Muscle layer of duodenum (tissue), 2 donors: ENCODE measurements at regions not wholly inside any gene's neighbourhood (a gene's known extent, or its start where the extent isn't known, plus 50 kb on each side); places are given as distances from the start of the nearest gene placed in this dataset.
"Not testable (repeated sequence)": the region's sequence is repeated elsewhere in the genome, so short reads cannot be mapped to it uniquely, and the experiment has no call there.

Experiments
- H3K27ac ChIP-seq: one replicate; pipeline ENCODE4 v1.7.0; 2013; ENCODE audit warnings: mild to moderate bottlenecking, low read length
- H3K27me3 ChIP-seq: one replicate; pipeline ENCODE4 v1.7.0; 2013; ENCODE audit warnings: low read depth, mild to moderate bottlenecking, control low read depth, low read length
- H3K36me3 ChIP-seq, 2 donors: one replicate each; pipeline ENCODE4 v1.7.0; 2013; ENCODE audit warnings: low read length in 2 of 2, control low read depth in 1 of 2, mild to moderate bottlenecking in 1 of 2; ENCODE audit not compliant: insufficient read depth in 2 of 2, control insufficient read depth in 1 of 2
- H3K4me1 ChIP-seq, 2 donors: one replicate each; pipeline ENCODE4 v1.7.0; 2013; ENCODE audit warnings: low read length in 2 of 2, mild to moderate bottlenecking in 2 of 2, control low read depth in 1 of 2, moderate library complexity in 1 of 2; ENCODE audit not compliant: insufficient read depth in 2 of 2, control insufficient read depth in 1 of 2
- H3K4me3 ChIP-seq, 2 donors: one replicate each; pipeline ENCODE4 v1.7.0; 2013; ENCODE audit warnings: low read length in 2 of 2, low read depth in 1 of 2, mild to moderate bottlenecking in 1 of 2
- H3K9me3 ChIP-seq, 2 donors: one replicate each; pipeline ENCODE4 v1.7.0; 2013; ENCODE audit warnings: low read length in 2 of 2, control low read depth in 1 of 2, mild to moderate bottlenecking in 1 of 2; ENCODE audit not compliant: control insufficient read depth in 1 of 2
- donor health status: healthy.

GRCh38 chr5:104119529-104119928, 556.9 kb upstream of the NUDT12 start:
- no peaks in the 10 kb centered on the region for H3K4me1 ChIP-seq
- no peaks in the 10 kb centered on the region for H3K27me3 ChIP-seq
- no peaks in the 10 kb centered on the region for H3K9me3 ChIP-seq
- H3K36me3 ChIP-seq, result no peaks in the 10 kb centered on the region
- H3K4me3 ChIP-seq, result no peak overlapping the region
- H3K27ac ChIP-seq, result no peak overlapping the region

GRCh38 chr5:104111632-104112031, 549.0 kb upstream of the NUDT12 start:
- no peaks in the 10 kb centered on the region for H3K27me3 ChIP-seq
- no peak overlapping the region for H3K4me3 ChIP-seq
- no peak overlapping the region for H3K27ac ChIP-seq

DNA sequence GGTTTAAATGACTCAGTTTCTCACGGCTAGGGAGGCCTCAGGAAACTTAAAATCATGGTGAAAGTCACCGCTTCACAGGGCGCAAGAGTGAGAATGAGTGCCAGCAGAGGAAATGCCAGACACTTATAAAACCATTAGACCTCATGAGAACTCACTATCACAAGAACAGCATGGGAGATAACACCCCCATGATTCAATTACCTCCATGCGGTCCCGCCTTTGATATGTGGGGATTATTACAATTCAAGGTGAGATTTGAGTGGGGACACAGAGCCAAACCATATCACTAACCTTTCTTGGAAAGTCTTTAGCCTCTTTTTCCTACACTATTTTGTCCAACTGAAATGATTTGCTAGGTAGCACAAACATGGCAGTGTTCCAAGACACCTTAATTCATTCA, 533.9 kb upstream of the NUDT12 start:
- H3K36me3 ChIP-seq, result no peaks in the 10 kb centered on the region
- no peaks in the 10 kb centered on the region for H3K27me3 ChIP-seq
- H3K4me1 ChIP-seq, result no peaks in the 10 kb centered on the region
- H3K4me3 ChIP-seq, result no peak overlapping the region
- no peak overlapping the region for H3K27ac ChIP-seq
- no peaks in the 10 kb centered on the region for H3K9me3 ChIP-seq

More at GRCh38 chr5:104111632-104112031, 549.0 kb upstream of the NUDT12 start:
- Histone ChIP-seq H3K9me3 (no peaks in the 10 kb centered on the region), H3K36me3 (no peaks in the 10 kb centered on the region), H3K4me1 (no peaks in the 10 kb centered on the region)

GRCh38 chr5:104095527-104095926, 532.9 kb upstream of the NUDT12 start:
- Histone ChIP-seq H3K4me1 (no peaks in the 10 kb centered on the region), H3K27me3 (no peaks in the 10 kb centered on the region), H3K4me3 (no peak overlapping the region), H3K36me3 (no peaks in the 10 kb centered on the region), H3K9me3 (no peaks in the 10 kb centered on the region), H3K27ac (no peak overlapping the region)

- no peaks in the 10 kb centered on the region for H3K27me3 ChIP-seq
- H3K4me1 ChIP-seq, result no peaks in the 10 kb centered on the region
- no peak overlapping the region for H3K4me3 ChIP-seq
- H3K27ac ChIP-seq, result no peak overlapping the region
- H3K9me3 ChIP-seq, result no peaks in the 10 kb centered on the region
- H3K36me3 ChIP-seq, result no peaks in the 10 kb centered on the region
Measured at GRCh38 chr5:104088876-104089778, 526.5 kb upstream of the NUDT12 start.

DNA sequence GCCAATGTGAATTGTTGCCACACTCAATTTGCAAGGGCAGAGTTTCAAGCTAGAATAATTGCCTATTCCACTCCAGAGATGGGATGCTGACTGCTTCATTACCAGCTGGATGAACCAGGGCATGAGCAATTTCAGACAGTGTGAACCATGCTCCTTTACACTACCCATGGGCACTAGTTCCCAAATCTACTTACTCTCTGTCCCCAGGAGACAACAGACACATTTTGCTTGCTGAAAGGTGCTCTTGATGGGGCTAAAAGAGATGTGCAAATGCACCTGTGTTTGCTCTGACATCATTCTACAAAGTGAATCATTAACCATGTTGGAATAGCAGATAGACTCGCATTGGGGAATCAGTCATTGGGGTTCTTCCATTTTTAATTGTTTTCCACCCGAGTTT, 522.3 kb upstream of the NUDT12 start:
- H3K36me3 ChIP-seq, result no peaks in the 10 kb centered on the region
- H3K27ac ChIP-seq, result no peak overlapping the region
- H3K27me3 ChIP-seq, result no peaks in the 10 kb centered on the region
- H3K9me3 ChIP-seq, result no peaks in the 10 kb centered on the region
- no peaks in the 10 kb centered on the region for H3K4me1 ChIP-seq
- H3K4me3 ChIP-seq, result no peak overlapping the region

DNA sequence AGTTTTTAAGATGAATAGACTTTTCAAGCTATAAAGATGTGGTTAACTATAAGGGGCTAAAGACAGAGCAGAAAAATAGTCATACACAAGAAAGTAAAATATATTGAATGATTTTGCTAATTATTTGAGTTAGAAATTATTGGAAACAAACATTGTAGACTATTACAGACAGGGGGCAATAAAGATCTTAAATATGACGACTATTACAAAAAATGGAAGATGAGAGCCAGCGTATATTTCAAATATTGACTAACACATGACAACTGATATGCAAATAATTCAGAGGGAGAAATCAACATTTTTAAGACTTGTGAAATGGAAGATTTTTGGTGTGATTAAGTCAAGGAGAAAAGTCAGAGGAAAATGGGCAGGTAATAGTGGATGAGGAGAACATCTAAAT, 520.2 kb upstream of the NUDT12 start:
- no peak overlapping the region for H3K27ac ChIP-seq

DNA sequence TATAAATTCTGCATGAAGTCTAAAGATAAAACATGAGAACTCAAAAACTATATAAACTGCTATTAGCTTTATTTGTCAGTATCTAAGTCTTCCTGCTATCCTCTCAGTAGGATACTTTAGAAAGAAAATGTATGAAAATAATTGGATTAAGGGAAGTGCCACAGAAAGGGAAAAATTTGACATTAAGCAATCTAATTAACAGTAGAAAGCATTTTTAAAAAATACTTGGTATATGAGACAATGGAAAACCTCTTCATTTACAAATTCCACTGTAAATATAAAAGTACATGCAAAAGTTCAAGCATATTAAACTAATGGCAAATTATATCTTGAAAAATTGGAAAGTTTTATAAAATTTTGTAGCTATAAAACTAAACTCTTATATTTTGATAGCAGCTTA, 518.6 kb upstream of the NUDT12 start:
- Histone ChIP-seq H3K4me3 (no peak overlapping the region), H3K27ac (no peak overlapping the region), H3K27me3 (no peaks in the 10 kb centered on the region)

More for the DNA sequence above, 520.2 kb upstream of the NUDT12 start:
- Histone ChIP-seq H3K4me1 (no peaks in the 10 kb centered on the region), H3K27me3 (no peaks in the 10 kb centered on the region), H3K36me3 (no peaks in the 10 kb centered on the region), H3K4me3 (no peak overlapping the region), H3K9me3 (no peaks in the 10 kb centered on the region)

GRCh38 chr5:104080646-104081175, 518.1 kb upstream of the NUDT12 start:
- Histone ChIP-seq H3K36me3 (no peaks in the 10 kb centered on the region), H3K27me3 (no peaks in the 10 kb centered on the region)

More for the DNA sequence above, 518.6 kb upstream of the NUDT12 start:
- no peaks in the 10 kb centered on the region for H3K36me3 ChIP-seq
- no peaks in the 10 kb centered on the region for H3K9me3 ChIP-seq
- H3K4me1 ChIP-seq, result no peaks in the 10 kb centered on the region

DNA sequence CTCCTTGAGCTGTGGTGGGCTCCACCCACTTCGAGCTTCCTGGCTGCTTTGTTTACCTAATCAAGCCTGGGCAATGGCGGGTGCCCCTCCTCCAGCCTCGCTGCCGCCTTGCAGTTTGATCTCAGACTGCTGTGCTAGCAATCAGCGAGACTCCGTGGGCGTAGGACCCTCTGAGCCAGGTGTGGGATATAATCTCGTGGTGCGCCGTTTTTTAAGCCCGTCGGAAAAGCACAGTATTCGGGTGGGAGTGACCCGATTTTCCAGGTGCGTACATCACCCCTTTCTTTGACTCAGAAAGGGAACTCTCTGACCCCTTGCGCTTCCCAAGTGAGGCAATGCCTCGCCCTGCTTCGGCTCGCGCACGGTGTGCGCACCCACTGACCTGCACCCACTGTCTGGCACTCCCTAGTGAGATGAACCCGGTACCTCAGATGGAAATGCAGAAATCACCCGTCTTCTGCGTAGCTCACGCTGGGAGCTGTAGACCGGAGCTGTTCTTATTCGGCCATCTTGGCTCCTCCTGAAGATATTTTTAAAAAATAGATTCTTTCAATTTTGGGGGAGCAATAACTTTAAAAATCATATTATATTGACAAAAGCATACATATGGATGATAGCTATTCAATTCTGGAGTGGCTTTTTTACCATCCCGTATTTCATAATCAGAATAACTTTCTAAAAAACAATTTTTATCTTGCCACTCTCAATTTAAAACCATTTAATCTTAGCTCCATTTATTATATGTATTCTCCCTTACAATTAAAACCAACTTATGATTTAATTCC, 517.5 kb upstream of the NUDT12 start:
- H3K36me3 ChIP-seq, H3K27me3 ChIP-seq: not testable (repeated sequence)

More at GRCh38 chr5:104080646-104081175, 518.1 kb upstream of the NUDT12 start:
- H3K4me3 ChIP-seq, result no peak overlapping the region
- no peaks in the 10 kb centered on the region for H3K9me3 ChIP-seq
- H3K27ac ChIP-seq, result no peak overlapping the region
- no peaks in the 10 kb centered on the region for H3K4me1 ChIP-seq

DNA sequence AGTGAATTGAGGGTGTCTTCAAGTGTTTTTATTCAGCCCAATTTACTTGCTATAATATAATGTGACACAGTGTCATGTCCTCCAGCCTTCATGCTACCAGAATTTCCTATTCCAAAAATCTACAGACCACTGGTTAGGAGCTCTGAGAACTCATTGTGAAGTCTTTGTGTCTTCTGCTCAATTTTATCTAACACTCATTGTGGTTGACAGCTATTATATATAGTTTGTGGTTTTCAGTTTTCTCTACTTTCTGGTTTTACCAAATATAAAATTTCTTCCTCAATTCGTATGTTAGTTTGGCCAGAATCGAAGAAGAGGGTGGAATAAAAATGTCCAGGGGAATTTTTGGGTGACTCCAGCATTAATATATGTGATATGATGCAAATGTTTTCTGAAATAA, 509.3 kb upstream of the NUDT12 start:
- no peak overlapping the region for H3K4me3 ChIP-seq
- no peaks in the 10 kb centered on the region for H3K9me3 ChIP-seq
- H3K27ac ChIP-seq, result no peak overlapping the region
- no peaks in the 10 kb centered on the region for H3K4me1 ChIP-seq
- H3K27me3 ChIP-seq, result no peaks in the 10 kb centered on the region
- H3K36me3 ChIP-seq, result no peaks in the 10 kb centered on the region

More for the DNA sequence above, 517.5 kb upstream of the NUDT12 start:
- not testable (repeated sequence) for H3K27ac ChIP-seq, H3K9me3 ChIP-seq, H3K4me1 ChIP-seq, H3K4me3 ChIP-seq
